NOMO-1 treated with dmso at 0.1 percent for 144 hours (cell line): ENCODE measurements at regions not wholly inside any gene's neighbourhood (a gene's known extent, or its start where the extent isn't known, plus 50 kb on each side); places are given as distances from the start of the nearest gene placed in this dataset.

Source experiments
- DNase-seq: peaks from one replicate; lab custom pipeline; 2025; ENCODE audit not compliant: unreplicated experiment; lab: John Stamatoyannopoulos, UW

DNA sequence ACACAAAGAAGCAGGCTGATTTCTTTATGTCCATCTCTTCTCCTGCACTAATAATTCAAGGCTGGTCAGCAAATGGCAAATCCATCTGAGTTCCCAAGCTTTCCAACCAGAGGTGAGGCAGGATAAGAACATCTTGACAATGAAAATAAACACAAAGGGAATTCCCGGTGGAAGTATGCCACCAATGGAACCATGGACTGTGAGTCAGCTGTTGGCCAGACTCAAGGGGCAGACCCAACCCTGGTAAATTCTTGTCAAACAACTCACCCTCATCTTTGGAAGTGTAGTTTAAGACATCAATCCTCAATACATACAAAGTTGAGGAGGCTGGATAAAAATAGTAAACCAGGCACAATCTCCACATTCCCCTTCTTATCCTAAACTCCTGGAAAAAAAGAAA is 74.3 kb upstream of the CES5A start:
- DNase-seq, result no peak

DNA sequence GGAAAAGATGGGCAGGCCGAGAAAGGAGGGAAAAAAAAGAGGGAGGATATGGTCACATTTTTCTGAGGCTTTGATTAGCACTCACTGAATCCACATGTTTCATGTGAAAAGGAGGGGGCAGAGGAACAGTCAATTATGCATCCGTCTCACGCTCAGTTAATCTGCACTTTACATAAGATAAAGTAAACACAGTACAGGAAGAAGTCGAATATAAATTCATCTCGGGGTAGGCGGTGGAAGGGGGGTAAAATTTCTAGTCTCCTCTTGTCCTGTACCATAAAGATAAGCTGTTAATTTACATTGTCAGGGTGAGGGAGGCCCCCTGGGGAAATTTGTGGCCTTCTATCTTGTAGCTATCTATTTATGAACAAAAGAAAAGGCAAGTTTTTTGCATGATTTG is 73.1 kb upstream of the CES5A start:
- DNase-seq, result no peak

DNA sequence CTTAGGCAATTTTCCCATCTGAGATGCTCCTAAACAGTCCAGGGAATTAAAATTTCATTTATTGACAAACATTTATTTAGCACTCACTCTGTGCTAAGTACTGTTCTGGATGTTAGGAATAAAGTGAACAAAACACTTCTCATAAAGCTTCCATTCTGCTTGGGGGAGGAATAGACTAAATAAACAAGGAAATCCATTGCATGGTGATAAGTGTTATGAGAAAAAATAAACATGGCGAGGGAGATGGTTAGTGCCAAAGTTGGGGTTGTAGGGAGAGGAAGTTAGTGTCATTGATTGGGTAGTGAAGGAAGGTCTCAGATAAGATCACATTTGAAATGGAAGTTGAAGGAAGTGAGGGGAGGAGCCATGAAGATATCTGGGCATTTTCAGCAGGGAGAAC is 72.2 kb upstream of the CES5A start:
- DNase-seq, result no peak

DNA sequence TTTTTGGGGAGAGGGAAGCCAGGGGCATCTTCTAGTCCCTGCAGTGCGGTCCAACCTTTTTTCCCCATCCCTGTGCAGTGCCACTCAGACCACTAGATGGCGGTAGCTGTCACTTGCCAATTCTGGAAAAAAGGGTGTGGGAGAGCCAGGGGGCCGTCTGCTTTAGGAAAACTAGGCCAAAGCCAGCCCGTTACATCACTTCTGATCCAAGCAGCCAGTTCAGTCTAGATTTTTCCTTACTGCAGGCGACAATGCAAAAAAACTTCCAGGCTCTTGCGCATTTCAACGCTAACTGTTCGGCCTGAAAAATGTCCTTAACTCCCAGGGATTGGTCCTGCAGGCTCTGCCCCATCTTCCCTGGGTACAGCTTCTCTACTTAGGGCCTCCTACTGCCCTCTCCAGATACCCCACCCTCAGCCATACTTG is 69.2 kb upstream of the CES5A start:
- no peak for DNase-seq

DNA sequence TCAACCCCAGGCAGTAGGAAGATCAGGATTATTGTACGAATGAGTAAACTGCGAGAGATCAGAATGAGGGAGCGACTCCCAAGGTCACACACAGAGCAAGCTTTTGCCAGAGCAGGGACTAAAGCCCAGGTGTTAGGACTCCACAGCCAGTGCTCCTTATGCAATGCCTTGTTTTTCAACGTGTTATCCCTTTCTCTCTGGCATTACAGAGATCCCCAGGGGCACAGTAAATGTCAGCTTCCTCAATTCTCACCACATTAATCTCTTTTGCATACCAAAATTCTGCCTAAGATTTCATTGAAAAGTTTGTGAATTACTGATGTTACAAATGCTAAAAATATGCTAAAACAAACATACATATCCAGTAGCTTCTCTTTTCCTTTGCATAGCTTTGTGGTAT is 68.1 kb upstream of the CES5A start:
- DNase-seq, result no peak

DNA sequence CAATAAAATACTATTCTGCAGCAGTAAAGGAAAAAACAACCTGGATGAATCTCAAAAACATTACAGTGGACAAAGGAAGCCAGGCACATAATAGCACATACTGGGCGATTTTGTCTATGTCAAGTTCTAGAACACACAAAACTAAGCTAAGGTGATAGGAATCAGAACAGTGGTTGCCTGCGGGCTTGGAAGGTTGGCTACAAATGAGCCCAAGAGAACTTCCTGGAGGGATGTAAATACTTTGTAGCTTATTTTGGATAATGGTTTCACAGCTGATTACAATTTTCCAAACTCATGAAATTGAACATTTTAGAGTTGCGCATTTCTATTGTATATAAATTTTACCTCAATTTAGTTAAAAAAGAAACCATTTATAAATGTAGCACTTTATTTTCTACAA is 67.6 kb upstream of the CES5A start:
- DNase-seq, result no peak

DNA sequence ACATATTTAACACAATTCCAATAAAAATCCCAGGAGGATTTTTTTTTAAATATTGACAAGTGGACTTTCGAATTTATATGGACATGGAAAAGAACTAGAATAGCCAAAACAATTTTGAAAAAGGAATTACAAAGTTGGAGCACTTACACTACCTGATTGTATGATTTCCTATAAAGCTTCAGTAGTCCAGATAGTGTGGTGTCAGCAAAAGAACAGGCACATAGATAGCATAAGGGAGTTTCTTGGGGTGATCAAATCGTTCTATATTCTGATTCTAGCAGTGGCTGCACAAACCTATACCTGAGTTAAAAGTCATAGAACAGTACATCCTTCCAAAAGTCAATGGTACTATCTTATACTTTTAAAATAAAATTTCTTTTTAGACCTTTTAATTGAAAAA is 66.4 kb upstream of the CES5A start:
- DNase-seq, result no peak

DNA sequence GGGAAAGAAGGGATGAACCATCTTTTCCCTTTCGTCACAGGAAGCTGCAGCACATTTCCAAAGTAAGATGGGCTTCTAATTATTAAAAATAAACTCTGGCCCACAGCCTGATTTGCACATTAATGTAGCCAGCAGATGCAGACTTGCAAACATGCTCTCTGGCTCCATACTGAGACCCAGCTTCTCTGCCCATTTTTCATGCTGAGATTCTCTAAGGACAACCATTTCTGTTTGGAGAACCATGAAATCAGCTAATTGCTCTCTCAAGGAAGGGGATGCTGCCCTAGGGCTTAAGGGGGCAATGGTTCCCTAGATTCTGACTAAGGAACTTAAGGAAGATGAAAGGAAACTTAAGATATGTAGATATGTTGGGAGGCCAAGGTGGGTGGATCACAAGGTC is 63.0 kb upstream of the CES5A start:
- DNase-seq, result no peak

DNA sequence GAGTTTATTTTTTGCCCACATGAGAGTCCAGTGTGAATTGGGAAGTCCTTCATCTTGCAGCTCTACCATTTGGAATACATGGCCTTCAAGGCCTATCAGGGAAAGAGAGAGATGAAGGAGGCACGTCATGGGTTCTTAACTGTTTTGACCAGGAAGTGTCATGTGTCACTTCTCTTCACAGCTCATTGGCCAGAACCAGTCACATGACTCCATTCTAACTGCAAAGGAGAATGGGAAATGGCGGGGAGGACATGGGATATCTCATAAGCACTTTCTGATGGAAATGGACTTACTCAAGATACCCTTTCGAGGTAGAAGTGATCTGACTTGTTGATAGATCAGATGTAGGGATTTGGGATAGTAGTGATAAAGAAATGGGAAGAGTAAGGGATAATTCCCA is 57.9 kb upstream of the CES5A start:
- DNase-seq, result no peak

DNA sequence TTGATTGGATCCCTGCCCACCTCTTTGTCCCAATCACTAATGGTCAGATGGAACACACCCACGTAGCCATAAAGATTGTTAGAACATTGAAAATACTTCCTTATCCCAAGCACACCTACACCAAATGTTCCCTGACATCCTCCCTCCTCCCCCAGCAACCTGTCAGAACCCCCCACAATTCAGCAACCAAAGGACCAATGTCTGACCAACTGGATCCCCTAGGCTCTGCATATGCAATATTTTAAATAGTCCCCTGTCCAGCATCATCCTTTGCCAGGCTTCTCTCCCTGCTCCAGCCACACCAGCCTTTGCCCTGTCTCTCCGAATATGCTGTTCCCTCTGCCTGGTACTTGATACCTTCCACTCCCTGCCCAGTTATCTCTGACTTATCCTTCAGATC is 54.9 kb upstream of the CES5A start:
- no peak for DNase-seq

DNA sequence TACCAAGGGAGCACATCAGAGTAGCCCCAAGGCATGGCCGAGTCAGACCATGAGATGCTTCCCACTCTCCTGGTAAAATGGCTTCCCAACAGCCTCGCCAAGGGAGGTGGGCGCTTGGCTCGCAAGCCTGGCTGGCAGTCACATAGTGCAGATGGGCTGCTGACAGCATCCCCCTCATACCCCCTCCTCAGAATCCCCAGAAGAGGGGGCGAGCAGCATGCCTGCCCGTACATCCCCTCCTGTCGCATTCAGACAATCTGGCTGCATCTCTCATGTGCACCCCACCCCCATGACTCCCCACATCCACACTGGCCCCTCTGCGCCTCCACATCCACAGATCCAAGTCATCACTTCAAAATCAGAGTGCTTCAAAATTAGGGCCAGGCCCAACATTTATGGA is 54.0 kb upstream of the CES5A start:
- no peak for DNase-seq

DNA sequence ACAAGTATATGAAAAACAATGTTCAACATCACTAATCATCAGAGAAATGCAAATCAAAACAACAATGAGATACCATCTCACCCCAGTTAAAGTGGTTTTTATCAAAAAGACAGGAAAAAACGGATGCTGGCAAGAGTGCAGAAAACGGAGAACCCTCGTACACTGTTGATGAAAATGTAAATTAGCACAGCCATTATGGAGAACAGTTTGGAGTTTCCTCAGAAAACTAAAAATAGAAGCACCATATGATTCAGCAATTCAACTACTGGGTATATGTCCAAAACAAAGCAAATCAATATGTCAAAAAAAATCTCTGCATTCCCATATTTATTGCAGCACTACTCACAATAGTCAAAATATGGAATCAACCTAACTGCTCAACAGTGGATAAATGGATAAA is 50.1 kb upstream of the CES5A start:
- DNase-seq, result no peak
